NCI-H82 treated with DMSO at 0.1 percent for 48 hours (cell line): ENCODE measurements at regions not wholly inside any gene's neighbourhood (a gene's known extent, or its start where the extent isn't known, plus 50 kb on each side); places are given as distances from the start of the nearest gene placed in this dataset.

ENCODE experiments used
- DNase-seq: peaks from one replicate; lab custom pipeline; 2025; ENCODE audit not compliant: unreplicated experiment; lab: John Stamatoyannopoulos, UW

GRCh38 chr14:84195514-84195913 is 1334.4 kb upstream of the FLRT2 start:
- no peak for DNase-seq

GRCh38 chr14:84197704-84198103 is 1332.2 kb upstream of the FLRT2 start:
- no peak for DNase-seq

GRCh38 chr14:84202486-84202885 is 1327.5 kb upstream of the FLRT2 start:
- no peak for DNase-seq

- no peak for DNase-seq
Observed at GRCh38 chr14:84203896-84204295, 1326.0 kb upstream of the FLRT2 start.

- DNase-seq, result no peak
Observed at GRCh38 chr14:84208451-84208850, 1321.5 kb upstream of the FLRT2 start.

- DNase-seq, result no peak
Observed at GRCh38 chr14:84209031-84209430, 1320.9 kb upstream of the FLRT2 start.

- DNase-seq, result no peak
Observed at GRCh38 chr14:84217066-84217465, 1312.9 kb upstream of the FLRT2 start.

GRCh38 chr14:84225268-84225667 is 1304.7 kb upstream of the FLRT2 start:
- DNase-seq, result no peak

- no peak for DNase-seq
Observed at GRCh38 chr14:84228702-84229101, 1301.2 kb upstream of the FLRT2 start.

GRCh38 chr14:84234281-84234680 is 1295.7 kb upstream of the FLRT2 start:
- DNase-seq, result no peak

GRCh38 chr14:84236290-84236689 is 1293.7 kb upstream of the FLRT2 start:
- no peak for DNase-seq

- DNase-seq, result peak; percentile 28
Observed at GRCh38 chr14:84237881-84238280, 1292.1 kb upstream of the FLRT2 start.

GRCh38 chr14:84247693-84248092 is 1282.3 kb upstream of the FLRT2 start:
- DNase-seq, result no peak

- DNase-seq, result no peak
Observed at GRCh38 chr14:84250893-84251292, 1279.1 kb upstream of the FLRT2 start.

GRCh38 chr14:84251411-84252115 is 1278.4 kb upstream of the FLRT2 start:
- DNase-seq, result no peak

- DNase-seq, result no peak
Observed at GRCh38 chr14:84252706-84253105, 1277.2 kb upstream of the FLRT2 start.

GRCh38 chr14:84253326-84253725 is 1276.6 kb upstream of the FLRT2 start:
- no peak for DNase-seq

- peak; percentile 63 for DNase-seq
Observed at GRCh38 chr14:84254290-84254689, 1275.7 kb upstream of the FLRT2 start.

GRCh38 chr14:84262932-84263331 is 1267.0 kb upstream of the FLRT2 start:
- no peak for DNase-seq

- DNase-seq, result no peak
Observed at GRCh38 chr14:84272290-84272721, 1257.6 kb upstream of the FLRT2 start.

GRCh38 chr14:84273181-84273580 is 1256.8 kb upstream of the FLRT2 start:
- DNase-seq, result no peak

GRCh38 chr14:84282618-84283017 is 1247.3 kb upstream of the FLRT2 start:
- DNase-seq, result no peak

GRCh38 chr14:84288781-84289180 is 1241.2 kb upstream of the FLRT2 start:
- DNase-seq, result no peak
